Endothelial cell of umbilical vein (primary cell): ENCODE measurements at regions not wholly inside any gene's neighbourhood (a gene's known extent, or its start where the extent isn't known, plus 50 kb on each side); places are given as distances from the start of the nearest gene placed in this dataset.

ENCODE experiments used
- POLR2A ChIP-seq: IDR thresholded peaks from 2 replicates; pipeline ENCODE4 v1.6.1; 2012; ENCODE audit warnings: low read depth, mild to moderate bottlenecking, control low read depth, low read length
- POLR2AphosphoS5 ChIP-seq: IDR thresholded peaks from 2 replicates; pipeline ENCODE4 v1.6.1; 2012; ENCODE audit warnings: low read depth, mild to moderate bottlenecking, control low read depth, low read length, moderate library complexity; ENCODE audit not compliant: insufficient read depth
- TF ChIP-seq, protein P1 (sequence below), 2 donors: IDR thresholded peaks; 1 replicate in 1 of 2; 2 replicates in 1 of 2; pipeline ENCODE4 v1.5.1; 2011; ENCODE audit warnings: low read length in 2 of 2, mild to moderate bottlenecking in 2 of 2, moderate library complexity in 2 of 2, control low read depth in 1 of 2, inconsistent platforms in 1 of 2, low read depth in 1 of 2; ENCODE audit not compliant: insufficient read depth in 1 of 2; ENCODE audit errors: extremely low read depth in 1 of 2

DNA sequence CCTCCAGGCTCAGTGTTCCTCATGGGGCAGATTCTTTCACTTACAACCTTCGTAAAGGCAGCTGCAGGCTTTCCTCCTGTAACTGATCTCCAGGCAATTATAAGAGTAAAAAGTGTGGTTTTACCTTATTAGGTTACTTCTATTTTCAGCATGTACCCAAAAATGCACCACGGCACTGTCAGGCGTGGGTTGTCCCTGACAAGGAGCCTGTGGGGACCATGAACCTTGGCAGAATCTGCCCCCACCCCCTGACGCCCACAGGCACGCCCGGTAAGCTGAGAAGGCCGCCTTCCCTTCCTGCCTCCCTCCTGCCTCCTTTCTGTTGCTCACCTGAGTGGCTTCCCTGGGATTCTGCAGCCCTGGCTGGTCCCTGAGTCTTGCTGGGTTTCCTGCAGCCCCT is 1383.3 kb downstream of the TBC1D22A start:
- TF ChIP-seq, protein P1, sequence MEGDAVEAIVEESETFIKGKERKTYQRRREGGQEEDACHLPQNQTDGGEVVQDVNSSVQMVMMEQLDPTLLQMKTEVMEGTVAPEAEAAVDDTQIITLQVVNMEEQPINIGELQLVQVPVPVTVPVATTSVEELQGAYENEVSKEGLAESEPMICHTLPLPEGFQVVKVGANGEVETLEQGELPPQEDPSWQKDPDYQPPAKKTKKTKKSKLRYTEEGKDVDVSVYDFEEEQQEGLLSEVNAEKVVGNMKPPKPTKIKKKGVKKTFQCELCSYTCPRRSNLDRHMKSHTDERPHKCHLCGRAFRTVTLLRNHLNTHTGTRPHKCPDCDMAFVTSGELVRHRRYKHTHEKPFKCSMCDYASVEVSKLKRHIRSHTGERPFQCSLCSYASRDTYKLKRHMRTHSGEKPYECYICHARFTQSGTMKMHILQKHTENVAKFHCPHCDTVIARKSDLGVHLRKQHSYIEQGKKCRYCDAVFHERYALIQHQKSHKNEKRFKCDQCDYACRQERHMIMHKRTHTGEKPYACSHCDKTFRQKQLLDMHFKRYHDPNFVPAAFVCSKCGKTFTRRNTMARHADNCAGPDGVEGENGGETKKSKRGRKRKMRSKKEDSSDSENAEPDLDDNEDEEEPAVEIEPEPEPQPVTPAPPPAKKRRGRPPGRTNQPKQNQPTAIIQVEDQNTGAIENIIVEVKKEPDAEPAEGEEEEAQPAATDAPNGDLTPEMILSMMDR (IDR thresholded peaks at IDR 0.05; ENCODE audit: extremely low read depth in 1 of 2, insufficient read depth in 1 of 2, low read depth in 1 of 2, low read length in 2 of 2): no peak
- TF ChIP-seq POLR2A (no peak), POLR2AphosphoS5 (no peak)
